Endothelial cell of umbilical vein (primary cell): ENCODE measurements at regions not wholly inside any gene's neighbourhood (a gene's known extent, or its start where the extent isn't known, plus 50 kb on each side); places are given as distances from the start of the nearest gene placed in this dataset.

ENCODE experiments used
- BruUV-seq: library from RNA; stranded (reverse); fragments of 400-500 nt; replicated peaks from 2 replicates; lab custom pipeline; 2021; lab: Mats Ljungman, UMichigan
- CTCF ChIA-PET: fragments of 300-600, 350-600 bp; sonication (Branson Sonifier 250); formaldehyde crosslinking; loops from one replicate; lab custom pipeline; 2021; ENCODE audit warnings: antibody characterized with exemption, inconsistent platforms; lab: Charles Lee
- POLR2A ChIA-PET: fragments of 300-600, 350-600 bp; sonication (Branson Sonifier 250); formaldehyde crosslinking; loops from one replicate; lab custom pipeline; 2021; ENCODE audit warnings: antibody characterized with exemption, inconsistent platforms; lab: Charles Lee
- DNase-seq: peaks from one replicate; pipeline ENCODE4 v3.0.0-alpha.2; 2011; ENCODE audit warnings: low read depth, low spot score
- FAIRE-seq: peaks from 2 replicates; lab custom pipeline; 2011; peaks lifted over from hg19 to GRCh38; lab: Jason Lieb, UNC
- H2AFZ ChIP-seq: 2 replicates; pipeline ENCODE4 v1.6.0; 2012; ENCODE audit warnings: low read depth, low read length, control low read depth, inconsistent platforms
- H3K27ac ChIP-seq: 2 replicates; pipeline ENCODE4 v1.5.1; 2011; ENCODE audit warnings: low read depth, mild to moderate bottlenecking, control low read depth, low read length, moderate library complexity; ENCODE audit not compliant: insufficient read depth
- H3K27me3 ChIP-seq, 2 experiments: 2 replicates each; pipeline versions ENCODE4 v1.6.0 to v1.6.1; 2011; ENCODE audit warnings: low read length in 2 of 2, mixed read lengths in 1 of 2; ENCODE audit not compliant: control insufficient read depth in 2 of 2, insufficient read depth in 2 of 2
- H3K36me3 ChIP-seq, 2 experiments: 2 replicates in 1 of 2; 3 replicates in 1 of 2; pipeline ENCODE4 v1.5.1; 2011; ENCODE audit warnings: low read length in 2 of 2, mild to moderate bottlenecking in 1 of 2, moderate library complexity in 1 of 2; ENCODE audit not compliant: control insufficient read depth in 2 of 2, insufficient read depth in 2 of 2; ENCODE audit errors: extremely low read depth in 1 of 2
- H3K4me1 ChIP-seq: 3 replicates; pipeline ENCODE4 v1.5.1; 2011; ENCODE audit warnings: mild to moderate bottlenecking, low read length; ENCODE audit not compliant: control insufficient read depth, insufficient read depth; ENCODE audit errors: extremely low read depth
- H3K4me2 ChIP-seq: 2 replicates; pipeline ENCODE4 v1.6.1; 2011; ENCODE audit warnings: low read length, control low read depth, mixed read lengths; ENCODE audit not compliant: insufficient read depth
- H3K4me3 ChIP-seq, 3 experiments: fragments of 200-600 bp in 1 of 3; sonication (generic), shearing (Covaris generic) in 1 of 3; replicated peaks in 1 of 3; 2 replicates each; pipeline ENCODE4 v1.5.1; 2011 to 2016; ENCODE audit warnings: control low read depth in 3 of 3, low read length in 3 of 3, mild to moderate bottlenecking in 2 of 3, inconsistent platforms in 1 of 3, low read depth in 1 of 3, moderate library complexity in 1 of 3; ENCODE audit not compliant: insufficient read depth in 1 of 3
- H3K79me2 ChIP-seq: 2 replicates; pipeline ENCODE4 v1.6.0; 2012; ENCODE audit warnings: low read length, inconsistent platforms; ENCODE audit not compliant: control insufficient read depth, insufficient read depth
- H3K9ac ChIP-seq: replicated peaks from 2 replicates; pipeline ENCODE3; 2011; ENCODE audit warnings: low read length, control low read depth; ENCODE audit not compliant: insufficient read depth; ENCODE audit errors: extremely low read depth
- H3K9me1 ChIP-seq: replicated peaks from 3 replicates; pipeline ENCODE4 v1.6.0; 2011; ENCODE audit warnings: mild to moderate bottlenecking, low read length; ENCODE audit not compliant: control insufficient read depth, insufficient read depth; ENCODE audit errors: extremely low read depth
- H3K9me3 ChIP-seq: replicated peaks from 2 replicates; pipeline ENCODE4 v1.5.1; 2012; ENCODE audit warnings: low read length, inconsistent platforms; ENCODE audit not compliant: control insufficient read depth, insufficient read depth
- H4K20me1 ChIP-seq: replicated peaks from 2 replicates; pipeline ENCODE3; 2011; ENCODE audit warnings: mild to moderate bottlenecking, low read length; ENCODE audit not compliant: control insufficient read depth, insufficient read depth; ENCODE audit errors: extremely low read depth
- EZH2 ChIP-seq: IDR thresholded peaks from 2 replicates; pipeline ENCODE4 v1.6.1; 2012; ENCODE audit warnings: borderline replicate concordance, low read depth, mild to moderate bottlenecking, moderate library complexity, low read length, inconsistent platforms; ENCODE audit not compliant: severe bottlenecking
- FOS ChIP-seq: IDR thresholded peaks from 2 replicates; pipeline ENCODE4 v1.6.1; 2011; ENCODE audit warnings: mild to moderate bottlenecking, low read length, moderate library complexity, borderline replicate concordance; ENCODE audit not compliant: insufficient read depth
- GATA2 ChIP-seq: IDR thresholded peaks from 2 replicates; pipeline ENCODE4 v1.7.0; 2011; ENCODE audit warnings: low read depth, mild to moderate bottlenecking, moderate library complexity, mixed read lengths, low read length; ENCODE audit not compliant: insufficient read length, insufficient read depth
- JUN ChIP-seq: IDR thresholded peaks from 2 replicates; pipeline ENCODE4 v1.6.1; 2011; ENCODE audit warnings: borderline replicate concordance, low read depth; ENCODE audit not compliant: insufficient read length, insufficient read depth
- MYC ChIP-seq: IDR thresholded peaks from one replicate; pipeline ENCODE4 v1.6.1; 2011; ENCODE audit warnings: mild to moderate bottlenecking, low read depth, low read length
- POLR2A ChIP-seq: IDR thresholded peaks from 2 replicates; pipeline ENCODE4 v1.6.1; 2012; ENCODE audit warnings: low read depth, mild to moderate bottlenecking, control low read depth, low read length
- POLR2AphosphoS5 ChIP-seq: IDR thresholded peaks from 2 replicates; pipeline ENCODE4 v1.6.1; 2012; ENCODE audit warnings: low read depth, mild to moderate bottlenecking, control low read depth, low read length, moderate library complexity; ENCODE audit not compliant: insufficient read depth
- dilution Hi-C: fragments of 300-500 bp; cut with MboI; formaldehyde crosslinking; loops from one replicate; pipeline ENCODE4 v1.15.0; 2019; ENCODE audit warnings: low sequenced_read_pairs; ENCODE audit not compliant: extremely low pct_ligation_motif_present
- intact Hi-C: fragments of 100-400 bp; cut with micrococcal nuclease; formaldehyde crosslinking; loops from one replicate; pipeline ENCODE4 v1.10.0; 2022
- TF ChIP-seq, protein P1 (sequence below), 2 donors: IDR thresholded peaks; 1 replicate in 1 of 2; 2 replicates in 1 of 2; pipeline ENCODE4 v1.5.1; 2011; ENCODE audit warnings: low read length in 2 of 2, mild to moderate bottlenecking in 2 of 2, moderate library complexity in 2 of 2, control low read depth in 1 of 2, inconsistent platforms in 1 of 2, low read depth in 1 of 2; ENCODE audit not compliant: insufficient read depth in 1 of 2; ENCODE audit errors: extremely low read depth in 1 of 2
- TF ChIP-seq, protein P2 (sequence below): IDR thresholded peaks from 2 replicates; pipeline ENCODE4 v1.6.1; 2011; ENCODE audit not compliant: insufficient read depth, insufficient read length

DNA sequence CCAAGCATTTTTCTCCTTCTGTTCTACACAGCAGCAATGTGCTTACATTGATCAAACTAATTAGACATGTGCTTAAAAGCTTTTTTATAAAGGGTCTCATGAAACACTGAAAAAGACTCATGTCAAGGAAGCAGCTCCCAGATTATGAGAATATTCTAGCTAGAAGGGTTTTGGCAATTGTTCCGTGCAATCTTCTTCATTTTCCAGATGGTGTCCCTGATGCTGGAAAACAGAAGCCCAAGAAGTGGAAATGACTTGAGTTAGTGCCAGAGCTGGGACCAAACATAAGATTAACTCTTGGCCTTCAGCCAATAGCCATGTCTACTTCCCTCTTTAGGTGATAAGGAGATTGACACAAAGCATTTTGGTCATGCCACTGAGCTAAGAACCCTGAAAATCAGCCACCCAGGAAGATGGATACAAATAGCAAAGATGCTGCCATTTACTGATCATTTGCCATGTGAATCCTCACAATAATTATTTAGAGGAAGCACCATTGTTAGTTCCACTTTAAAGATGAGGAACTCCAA lies 110.8 kb downstream of the MATN1 start:
- Histone ChIP-seq H3K36me3 (no peaks in the 10 kb centered on the region), H3K4me2 (no peak overlapping the region), H3K27me3 (no peaks in the 10 kb centered on the region), H3K27ac (no peak overlapping the region), H2AFZ (no peak overlapping the region), H4K20me1 (no peaks in the 10 kb centered on the region), H3K4me1 (no peaks in the 10 kb centered on the region), H3K4me3 (no peak overlapping the region), H3K9me3 (no peaks in the 10 kb centered on the region), H3K79me2 (no peaks in the 10 kb centered on the region), H3K9me1 (no peaks in the 10 kb centered on the region), H3K9ac (no peak overlapping the region)
- ChIA-PET CTCF (interaction anchor here (0.5 kb wide), 1 partner anchor 375 kb away, joined by 3 read pairs; no protein-coding TSS in a partner anchor), POLR2A (no interaction called here)
- DNase-seq (no peak), FAIRE-seq (no peak)
- BruUV-seq: no TSS peak
- dilution Hi-C loops (no loop called here), intact Hi-C loops (no loop called here)
- TF ChIP-seq EZH2: no peak
- TF ChIP-seq, protein P1, sequence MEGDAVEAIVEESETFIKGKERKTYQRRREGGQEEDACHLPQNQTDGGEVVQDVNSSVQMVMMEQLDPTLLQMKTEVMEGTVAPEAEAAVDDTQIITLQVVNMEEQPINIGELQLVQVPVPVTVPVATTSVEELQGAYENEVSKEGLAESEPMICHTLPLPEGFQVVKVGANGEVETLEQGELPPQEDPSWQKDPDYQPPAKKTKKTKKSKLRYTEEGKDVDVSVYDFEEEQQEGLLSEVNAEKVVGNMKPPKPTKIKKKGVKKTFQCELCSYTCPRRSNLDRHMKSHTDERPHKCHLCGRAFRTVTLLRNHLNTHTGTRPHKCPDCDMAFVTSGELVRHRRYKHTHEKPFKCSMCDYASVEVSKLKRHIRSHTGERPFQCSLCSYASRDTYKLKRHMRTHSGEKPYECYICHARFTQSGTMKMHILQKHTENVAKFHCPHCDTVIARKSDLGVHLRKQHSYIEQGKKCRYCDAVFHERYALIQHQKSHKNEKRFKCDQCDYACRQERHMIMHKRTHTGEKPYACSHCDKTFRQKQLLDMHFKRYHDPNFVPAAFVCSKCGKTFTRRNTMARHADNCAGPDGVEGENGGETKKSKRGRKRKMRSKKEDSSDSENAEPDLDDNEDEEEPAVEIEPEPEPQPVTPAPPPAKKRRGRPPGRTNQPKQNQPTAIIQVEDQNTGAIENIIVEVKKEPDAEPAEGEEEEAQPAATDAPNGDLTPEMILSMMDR (IDR thresholded peaks at IDR 0.05; ENCODE audit: extremely low read depth in 1 of 2, insufficient read depth in 1 of 2, low read depth in 1 of 2, low read length in 2 of 2): no peak
- no peak for TF ChIP-seq POLR2AphosphoS5
- TF ChIP-seq, protein P2, sequence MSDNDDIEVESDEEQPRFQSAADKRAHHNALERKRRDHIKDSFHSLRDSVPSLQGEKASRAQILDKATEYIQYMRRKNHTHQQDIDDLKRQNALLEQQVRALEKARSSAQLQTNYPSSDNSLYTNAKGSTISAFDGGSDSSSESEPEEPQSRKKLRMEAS: no peak
- TF ChIP-seq POLR2A: no peak
- no peak for TF ChIP-seq FOS
- no peak for TF ChIP-seq GATA2
- no peak for TF ChIP-seq JUN
- TF ChIP-seq MYC: no peak
